ENCODE measurements at regions not wholly inside any gene's neighbourhood (a gene's known extent, or its start where the extent isn't known, plus 50 kb on each side); places are given as distances from the start of the nearest gene placed in this dataset.
A peak's percentile ranks its signal among the peaks of the same experiment; 100 is the strongest.

- intact Hi-C loops (cut with DNase I): no loop called here
- no peaks in the 10 kb centered on the region for H3K27me3 ChIP-seq
- TF ChIP-seq POLR2A (IDR thresholded peaks at IDR 0.05): no peak
- TF ChIP-seq, protein P1, sequence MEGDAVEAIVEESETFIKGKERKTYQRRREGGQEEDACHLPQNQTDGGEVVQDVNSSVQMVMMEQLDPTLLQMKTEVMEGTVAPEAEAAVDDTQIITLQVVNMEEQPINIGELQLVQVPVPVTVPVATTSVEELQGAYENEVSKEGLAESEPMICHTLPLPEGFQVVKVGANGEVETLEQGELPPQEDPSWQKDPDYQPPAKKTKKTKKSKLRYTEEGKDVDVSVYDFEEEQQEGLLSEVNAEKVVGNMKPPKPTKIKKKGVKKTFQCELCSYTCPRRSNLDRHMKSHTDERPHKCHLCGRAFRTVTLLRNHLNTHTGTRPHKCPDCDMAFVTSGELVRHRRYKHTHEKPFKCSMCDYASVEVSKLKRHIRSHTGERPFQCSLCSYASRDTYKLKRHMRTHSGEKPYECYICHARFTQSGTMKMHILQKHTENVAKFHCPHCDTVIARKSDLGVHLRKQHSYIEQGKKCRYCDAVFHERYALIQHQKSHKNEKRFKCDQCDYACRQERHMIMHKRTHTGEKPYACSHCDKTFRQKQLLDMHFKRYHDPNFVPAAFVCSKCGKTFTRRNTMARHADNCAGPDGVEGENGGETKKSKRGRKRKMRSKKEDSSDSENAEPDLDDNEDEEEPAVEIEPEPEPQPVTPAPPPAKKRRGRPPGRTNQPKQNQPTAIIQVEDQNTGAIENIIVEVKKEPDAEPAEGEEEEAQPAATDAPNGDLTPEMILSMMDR (IDR thresholded peaks at IDR 0.05): peak in 4 of 6 experiments; percentile 21 to 48 (median 47)
- no peak for DNase-seq
- no peak overlapping the region for H3K27ac ChIP-seq
- H3K36me3 ChIP-seq: no peaks in the 10 kb centered on the region
- WGBS, 2 donors: 21 to 40% methylated on average over 1 of the region's 1 CpG
- no peak overlapping the region for H3K4me3 ChIP-seq (replicated peaks in 1 of 3)
- no peaks in the 10 kb centered on the region for H3K4me1 ChIP-seq
- no peaks in the 10 kb centered on the region for H3K9me3 ChIP-seq
These were observed 1109.3 kb upstream of the B3GALT2 start for GRCh38 chr1:194295685-194296084.

DNA sequence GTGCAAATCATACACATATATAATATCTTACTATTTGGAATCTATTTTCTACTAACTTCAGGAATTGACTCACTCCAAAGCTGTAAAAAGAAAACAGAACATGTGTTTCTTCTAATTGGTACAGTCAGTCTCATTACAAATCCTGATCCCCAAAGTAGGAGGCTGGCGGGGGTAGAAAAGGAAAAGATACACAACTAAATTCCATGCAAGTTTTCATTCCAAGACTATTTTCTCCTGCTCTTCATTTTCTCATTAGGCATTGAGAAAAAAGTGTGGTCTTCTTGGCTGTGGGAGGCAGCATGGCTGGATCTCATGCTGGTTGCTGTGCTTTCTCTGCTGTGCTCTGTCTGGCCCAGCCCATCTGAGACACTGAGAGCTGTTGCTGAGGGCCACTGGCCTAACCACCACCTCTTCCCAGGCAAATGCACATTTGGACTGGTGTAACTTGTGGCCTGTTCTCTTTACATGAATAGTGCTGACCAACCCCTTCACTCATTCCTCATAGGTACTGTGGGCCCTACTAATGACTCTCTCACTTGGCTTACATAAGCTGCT is 1107.5 kb upstream of the B3GALT2 start:
- no peak for TF ChIP-seq POLR2A (IDR thresholded peaks at IDR 0.05)
- TF ChIP-seq, protein P1 (IDR thresholded peaks at IDR 0.05): no peak
- H3K27ac ChIP-seq: no peak overlapping the region
- no peaks in the 10 kb centered on the region for H3K36me3 ChIP-seq
- H3K9me3 ChIP-seq: no peaks in the 10 kb centered on the region
- H3K4me3 ChIP-seq (replicated peaks in 1 of 3): no peak overlapping the region
- H3K4me1 ChIP-seq: no peaks in the 10 kb centered on the region
- intact Hi-C loops (cut with DNase I): no loop called here
- H3K27me3 ChIP-seq: no peaks in the 10 kb centered on the region
- WGBS, 2 donors: 91 to 98% methylated on average over 1 of the region's 1 CpG
- DNase-seq: no peak

GRCh38 chr1:194292966-194293365 is 1106.6 kb upstream of the B3GALT2 start:
- intact Hi-C loops (cut with DNase I): no loop called here
- Histone ChIP-seq H3K4me3 (replicated peaks in 1 of 3) (no peak overlapping the region), H3K27me3 (no peaks in the 10 kb centered on the region), H3K36me3 (no peaks in the 10 kb centered on the region), H3K4me1 (no peaks in the 10 kb centered on the region), H3K9me3 (no peaks in the 10 kb centered on the region), H3K27ac (no peak overlapping the region)
- 83 to 89% methylated on average over 3 of the region's 3 CpGs for WGBS, 2 donors
- TF ChIP-seq, protein P1 (IDR thresholded peaks at IDR 0.05): no peak
- no peak for TF ChIP-seq POLR2A (IDR thresholded peaks at IDR 0.05)
- DNase-seq: no peak

- no peaks in the 10 kb centered on the region for H3K4me1 ChIP-seq
- 90 to 92% methylated on average over 6 of the region's 6 CpGs for WGBS, 2 donors
- no peaks in the 10 kb centered on the region for H3K9me3 ChIP-seq
- H3K27me3 ChIP-seq: no peaks in the 10 kb centered on the region
- DNase-seq: no peak
- H3K4me3 ChIP-seq (replicated peaks in 1 of 3): no peak overlapping the region
- no peak overlapping the region for H3K27ac ChIP-seq
- TF ChIP-seq, protein P1 (IDR thresholded peaks at IDR 0.05): no peak
- no peak for TF ChIP-seq POLR2A (IDR thresholded peaks at IDR 0.05)
- no peaks in the 10 kb centered on the region for H3K36me3 ChIP-seq
- intact Hi-C loops (cut with DNase I): no loop called here
These were observed 1103.3 kb upstream of the B3GALT2 start for GRCh38 chr1:194289569-194290266.

DNA sequence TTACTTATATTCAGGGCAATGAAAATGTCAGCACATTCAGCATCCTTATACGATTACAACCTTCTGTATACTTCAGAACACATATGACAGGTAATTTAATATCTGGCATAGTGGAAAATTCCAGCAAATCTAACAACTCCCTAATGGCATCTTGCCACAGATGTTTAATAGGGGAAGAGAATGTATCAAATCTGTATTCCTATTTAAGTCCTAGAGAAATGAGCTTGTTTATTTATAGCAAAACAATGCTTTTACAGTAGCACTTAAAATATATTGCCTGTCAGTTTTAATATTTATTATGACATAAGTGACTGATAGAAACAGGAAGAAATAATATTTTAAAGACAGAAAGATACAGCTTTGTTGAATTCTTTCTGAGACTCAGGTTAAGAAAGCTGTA is 1101.8 kb upstream of the B3GALT2 start:
- Histone ChIP-seq H3K27ac (no peak overlapping the region), H3K4me1 (no peaks in the 10 kb centered on the region), H3K4me3 (replicated peaks in 1 of 3) (no peak overlapping the region), H3K36me3 (no peaks in the 10 kb centered on the region), H3K9me3 (no peaks in the 10 kb centered on the region), H3K27me3 (no peaks in the 10 kb centered on the region)
- 65 to 82% methylated on average over 1 of the region's 1 CpG for WGBS, 2 donors
- DNase-seq: no peak
- intact Hi-C loops (cut with DNase I): no loop called here
- TF ChIP-seq, protein P1 (IDR thresholded peaks at IDR 0.05): no peak
- no peak for TF ChIP-seq POLR2A (IDR thresholded peaks at IDR 0.05)

Measured in thyroid gland (tissue), 4 donors.